Right lobe of liver (tissue), 6 donors: ENCODE measurements at regions not wholly inside any gene's neighbourhood (a gene's known extent, or its start where the extent isn't known, plus 50 kb on each side); places are given as distances from the start of the nearest gene placed in this dataset.

Experiments used
- ATAC-seq, 4 donors: fragments of 200-7000 bp; cut with Tn5 transposase; one replicate each; pipeline ENCODE4 v1.9.1; 2020; ENCODE audit warnings: mild to moderate bottlenecking in 4 of 4, moderate library complexity in 4 of 4
- DNase-seq, 3 donors: peaks; one replicate each; pipeline ENCODE4 v3.0.0-alpha.2; 2020
- H3K27ac ChIP-seq, 3 donors: fragments of 200-600 bp; one replicate each; pipeline ENCODE4 v1.8.0; 2022
- H3K27me3 ChIP-seq, 2 donors: fragments of 200-600 bp; one replicate each; pipeline ENCODE4 v1.8.0; 2022
- H3K36me3 ChIP-seq, 4 donors: fragments of 200-600 bp; sonication (generic) in 1 of 4; one replicate each; pipeline versions ENCODE4 v1.5.1 to v1.8.0; 2017 to 2022; ENCODE audit warnings: control low read depth in 1 of 4
- H3K4me1 ChIP-seq, 4 donors: fragments of 200-600 bp; sonication (generic) in 1 of 4; one replicate each; pipeline versions ENCODE4 v1.5.1 to v1.8.0; 2017 to 2022; ENCODE audit warnings: control low read depth in 1 of 4
- H3K4me3 ChIP-seq, 3 donors: fragments of 200-600 bp; one replicate each; pipeline ENCODE4 v1.8.0; 2022
- H3K9me3 ChIP-seq, 4 donors: fragments of 200-600 bp; sonication (generic) in 1 of 4; one replicate each; pipeline versions ENCODE4 v1.5.1 to v1.8.0; 2017 to 2022; ENCODE audit warnings: control low read depth in 1 of 4
- CTCF ChIP-seq, 4 donors: fragments of 200-600 bp in 3 of 4; fragments of 450-650 bp in 1 of 4; IDR thresholded peaks; one replicate each; pipeline versions ENCODE4 v1.5.1 to v1.8.0; 2016 to 2022; ENCODE audit warnings: antibody characterized with exemption in 4 of 4, mild to moderate bottlenecking in 2 of 4
- POLR2A ChIP-seq: fragments of 450-650 bp; IDR thresholded peaks from one replicate; pipeline ENCODE4 v1.6.1; 2017; ENCODE audit warnings: antibody characterized with exemption, mild to moderate bottlenecking
- WGBS: methylation state at CpG from one replicate; pipeline ENCODE4 v1.1.6; 2018; ENCODE audit warnings: low coverage, low lambda C conversion rate; ENCODE audit not compliant: insufficient coverage; ENCODE audit errors: missing lambda C conversion rate; 5-methylcytosine and 5-hydroxymethylcytosine counted together
- intact Hi-C, 2 donors: fragments of 100-400 bp; cut with DNase I; formaldehyde crosslinking; loops; one replicate each; pipeline versions ENCODE4 v1.11.2 to v1.14.1; 2022
- donor health status: DM: no; HTN: yes; CAD: no.
- donor health status: DM: no; HTN: no; CAD: no.
- donor health status: DM: no; HTN: no; CAD: no.
- donor health status: DM: no; HTN: yes; CAD: no.
- donor health status: DM: no; HTN: yes; CAD: no.

GRCh38 chr1:226496453-226497015 is 52.0 kb upstream of the STUM start:
- DNase-seq (no peak), ATAC-seq (no peak)
- intact Hi-C loops = no loop called here
- H3K36me3 ChIP-seq = no peaks in the 10 kb centered on the region
- no peak overlapping the region for H3K27ac ChIP-seq
- H3K9me3 ChIP-seq = no peaks in the 10 kb centered on the region
- 68% methylated on average over 7 of the region's 7 CpGs for WGBS
- no peak overlapping the region for H3K4me3 ChIP-seq
- H3K4me1 ChIP-seq = no peaks in the 10 kb centered on the region
- H3K27me3 ChIP-seq = no peaks in the 10 kb centered on the region
- TF ChIP-seq CTCF (IDR thresholded peaks at IDR 0.05) (no peak), POLR2A (no peak)

- H3K4me1 ChIP-seq = no peaks in the 10 kb centered on the region
- WGBS = 75% methylated on average over 2 of the region's 5 CpGs
- ATAC-seq = peak in 1 of 4 donors; percentile 14
Measured at GRCh38 chr1:226497276-226497833, 51.2 kb upstream of the STUM start.

GRCh38 chr1:226497991-226498639 is 50.4 kb upstream of the STUM start:
- no peak for DNase-seq
- Histone ChIP-seq H3K27me3 (no peaks in the 10 kb centered on the region), H3K27ac (no peak overlapping the region), H3K9me3 (no peaks in the 10 kb centered on the region), H3K4me3 (no peak overlapping the region), H3K36me3 (no peaks in the 10 kb centered on the region), H3K4me1 (no peaks in the 10 kb centered on the region)
- ATAC-seq = no peak
- 90% methylated on average over 2 of the region's 12 CpGs for WGBS
- intact Hi-C loops = no loop called here
- TF ChIP-seq CTCF (IDR thresholded peaks at IDR 0.05) (no peak), POLR2A (no peak)

More at GRCh38 chr1:226497276-226497833, 51.2 kb upstream of the STUM start:
- Histone ChIP-seq H3K4me3 (no peak overlapping the region), H3K27me3 (no peaks in the 10 kb centered on the region), H3K36me3 (no peaks in the 10 kb centered on the region), H3K9me3 (no peaks in the 10 kb centered on the region), H3K27ac (no peak overlapping the region)
- DNase-seq = no peak
- intact Hi-C loops = no loop called here
- no peak for TF ChIP-seq CTCF (IDR thresholded peaks at IDR 0.05)
- no peak for TF ChIP-seq POLR2A

- H3K4me1 ChIP-seq = no peaks in the 10 kb centered on the region
- WGBS = 78% methylated on average over 3 of the region's 6 CpGs
- H3K9me3 ChIP-seq = no peaks in the 10 kb centered on the region
- no peak for ATAC-seq
- no peak overlapping the region for H3K27ac ChIP-seq
- no peaks in the 10 kb centered on the region for H3K36me3 ChIP-seq
- TF ChIP-seq POLR2A (no peak), CTCF (IDR thresholded peaks at IDR 0.05) (no peak)
- intact Hi-C loops = no loop called here
- no peak overlapping the region for H3K4me3 ChIP-seq
- H3K27me3 ChIP-seq = no peaks in the 10 kb centered on the region
- no peak for DNase-seq
Measured at GRCh38 chr1:226498640-226499008, 49.9 kb upstream of the STUM start.
